Kidney (tissue), 13 donors: ENCODE measurements at regions not wholly inside any gene's neighbourhood (a gene's known extent, or its start where the extent isn't known, plus 50 kb on each side); places are given as distances from the start of the nearest gene placed in this dataset.
A peak's percentile ranks its signal among the peaks of the same experiment; 100 is the strongest.

ENCODE experiments used
- DNase-seq, 5 donors: peaks; one replicate each; pipeline ENCODE4 v3.0.0-alpha.2; 2013 to 2020
- FAIRE-seq: peaks from 2 replicates; lab custom pipeline; 2012; peaks lifted over from hg19 to GRCh38; lab: Jason Lieb, UNC
- H3K27ac ChIP-seq, 2 donors: one replicate each; pipeline ENCODE4 v1.7.0; 2013; ENCODE audit warnings: low read depth in 2 of 2, low read length in 2 of 2, inconsistent platforms in 1 of 2
- H3K27me3 ChIP-seq: one replicate; pipeline ENCODE4 v1.7.1; 2013; ENCODE audit warnings: low read length, inconsistent platforms; ENCODE audit not compliant: control insufficient read depth, insufficient read depth
- H3K36me3 ChIP-seq, 3 donors: one replicate each; pipeline versions ENCODE4 v1.7.0 to v1.7.1; 2013; ENCODE audit warnings: low read length in 3 of 3, control low read depth in 1 of 3, inconsistent platforms in 1 of 3; ENCODE audit not compliant: insufficient read depth in 3 of 3, control insufficient read depth in 2 of 3
- H3K4me1 ChIP-seq, 3 donors: one replicate each; pipeline versions ENCODE4 v1.7.0 to v1.7.1; 2013; ENCODE audit warnings: low read length in 3 of 3, inconsistent platforms in 1 of 3, low read depth in 1 of 3; ENCODE audit not compliant: control insufficient read depth in 2 of 3, insufficient read depth in 2 of 3
- H3K4me3 ChIP-seq, 3 donors: one replicate each; pipeline versions ENCODE4 v1.7.0 to v1.8.1; 2013; ENCODE audit warnings: low read length in 3 of 3, control low read depth in 1 of 3, inconsistent platforms in 1 of 3
- H3K9ac ChIP-seq, 3 donors: one replicate each; pipeline versions ENCODE4 v1.7.0 to v1.7.1; 2013; ENCODE audit warnings: low read length in 3 of 3, control low read depth in 1 of 3, inconsistent platforms in 1 of 3
- H3K9me3 ChIP-seq, 3 donors: one replicate each; pipeline versions ENCODE4 v1.7.0 to v1.7.1; 2013; ENCODE audit warnings: low read length in 3 of 3, control low read depth in 1 of 3, inconsistent platforms in 1 of 3; ENCODE audit not compliant: control insufficient read depth in 2 of 3, insufficient read depth in 1 of 3
- intact Hi-C: fragments of 100-400 bp; cut with DNase I; formaldehyde crosslinking; loops from one replicate; pipeline ENCODE4 v1.11.1; 2022
- TF ChIP-seq, protein P1 (sequence below): IDR thresholded peaks from 3 replicates; pipeline ENCODE4 v1.5.1; 2012; ENCODE audit warnings: mild to moderate bottlenecking, moderate library complexity, borderline replicate concordance; ENCODE audit not compliant: insufficient read depth; ENCODE audit errors: extremely low read depth
- donor health status: control.
- donor health status: control.
- donor health status: control.
- donor health status: control.
- donor health status: control.
- donor health status: DM: yes; HTN: yes; CAD: no.
- donor health status: Normal renal cell carcinoma (clear cell type).

- DNase-seq (peak in 1 of 5 donors; percentile 32), FAIRE-seq (no peak)
- TF ChIP-seq, protein P1, sequence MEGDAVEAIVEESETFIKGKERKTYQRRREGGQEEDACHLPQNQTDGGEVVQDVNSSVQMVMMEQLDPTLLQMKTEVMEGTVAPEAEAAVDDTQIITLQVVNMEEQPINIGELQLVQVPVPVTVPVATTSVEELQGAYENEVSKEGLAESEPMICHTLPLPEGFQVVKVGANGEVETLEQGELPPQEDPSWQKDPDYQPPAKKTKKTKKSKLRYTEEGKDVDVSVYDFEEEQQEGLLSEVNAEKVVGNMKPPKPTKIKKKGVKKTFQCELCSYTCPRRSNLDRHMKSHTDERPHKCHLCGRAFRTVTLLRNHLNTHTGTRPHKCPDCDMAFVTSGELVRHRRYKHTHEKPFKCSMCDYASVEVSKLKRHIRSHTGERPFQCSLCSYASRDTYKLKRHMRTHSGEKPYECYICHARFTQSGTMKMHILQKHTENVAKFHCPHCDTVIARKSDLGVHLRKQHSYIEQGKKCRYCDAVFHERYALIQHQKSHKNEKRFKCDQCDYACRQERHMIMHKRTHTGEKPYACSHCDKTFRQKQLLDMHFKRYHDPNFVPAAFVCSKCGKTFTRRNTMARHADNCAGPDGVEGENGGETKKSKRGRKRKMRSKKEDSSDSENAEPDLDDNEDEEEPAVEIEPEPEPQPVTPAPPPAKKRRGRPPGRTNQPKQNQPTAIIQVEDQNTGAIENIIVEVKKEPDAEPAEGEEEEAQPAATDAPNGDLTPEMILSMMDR, result no peak
- peaks cover 0 to 5% (median 0%) of the 10 kb centered on the region in 3 donors for H3K9me3 ChIP-seq
- no peaks in the 10 kb centered on the region for H3K36me3 ChIP-seq
- no peak overlapping the region for H3K4me3 ChIP-seq
- H3K9ac ChIP-seq, result no peak overlapping the region
- no peak overlapping the region for H3K27ac ChIP-seq
- no peaks in the 10 kb centered on the region for H3K27me3 ChIP-seq
- intact Hi-C loops, result no loop called here
- H3K4me1 ChIP-seq, result no peaks in the 10 kb centered on the region
These were observed 498.9 kb downstream of the BRD1 start for GRCh38 chr22:49328630-49329405.

DNA sequence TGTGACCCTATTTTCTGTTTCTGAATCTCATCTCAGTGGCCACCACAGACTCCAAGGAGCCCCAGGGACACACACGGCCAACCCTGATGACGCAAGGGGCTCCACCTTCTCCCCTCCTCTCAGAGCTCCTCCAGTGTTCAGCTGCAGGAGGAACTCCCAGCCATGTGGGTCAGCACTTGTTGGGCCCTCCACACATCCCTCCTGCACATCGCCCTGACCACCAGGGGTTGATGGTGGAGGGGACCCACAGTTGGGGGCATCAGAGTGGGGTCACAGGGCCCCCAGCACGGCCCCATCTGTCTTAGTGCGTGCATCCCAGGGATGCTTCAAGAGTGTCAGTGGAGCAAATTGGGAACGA lies 499.6 kb downstream of the BRD1 start:
- intact Hi-C loops, result no loop called here
- FAIRE-seq (no peak), DNase-seq (peak in 2 of 5 donors; percentile 3 to 22)
- TF ChIP-seq, protein P1, result no peak
- Histone ChIP-seq H3K27ac (no peak overlapping the region), H3K36me3 (no peaks in the 10 kb centered on the region), H3K9ac (no peak overlapping the region), H3K9me3 (peaks cover 0 to 5% (median 0%) of the 10 kb centered on the region in 3 donors), H3K4me3 (no peak overlapping the region), H3K4me1 (no peaks in the 10 kb centered on the region), H3K27me3 (no peaks in the 10 kb centered on the region)

DNA sequence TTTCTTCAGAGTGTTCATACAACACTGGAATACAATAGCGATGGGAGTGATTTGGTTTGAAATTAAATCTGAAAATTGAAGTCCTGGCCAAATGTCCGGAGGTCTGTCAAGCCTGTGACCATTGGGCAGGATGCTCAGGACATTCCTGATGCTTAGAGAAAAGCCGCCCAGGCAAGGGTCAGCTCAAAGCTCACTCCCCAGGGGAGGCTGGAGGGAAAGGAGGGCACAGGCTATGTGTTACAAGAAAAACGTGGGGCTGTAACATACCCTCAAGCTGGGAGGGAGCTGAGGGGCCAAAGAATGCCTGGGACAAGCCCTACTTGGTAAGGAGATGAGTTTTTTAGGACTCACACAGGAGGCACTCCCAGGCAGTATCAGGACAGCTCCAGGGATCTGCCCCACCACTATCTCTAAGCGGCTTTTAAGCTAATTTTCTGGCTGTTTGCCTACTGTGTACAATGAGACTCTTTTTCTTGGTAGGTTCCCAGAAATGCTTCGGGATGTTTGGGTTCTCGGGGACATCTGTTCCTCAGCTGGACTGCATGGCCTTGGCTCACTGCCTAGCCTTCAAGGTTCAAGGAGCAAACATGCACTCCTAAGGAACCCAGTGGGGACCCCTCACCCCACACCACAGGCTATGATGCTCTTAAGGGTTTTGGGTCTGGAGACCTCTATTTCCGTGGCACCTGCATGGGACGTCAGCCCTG lies 500.1 kb downstream of the BRD1 start:
- TF ChIP-seq, protein P1, result no peak
- FAIRE-seq (no peak), DNase-seq (peak in 2 of 5 donors; percentile 1 to 18)
- Histone ChIP-seq H3K36me3 (no peaks in the 10 kb centered on the region), H3K4me3 (no peak overlapping the region), H3K9me3 (peaks cover 0 to 5% (median 0%) of the 10 kb centered on the region in 3 donors), H3K27me3 (no peaks in the 10 kb centered on the region), H3K9ac (no peak overlapping the region), H3K27ac (no peak overlapping the region), H3K4me1 (no peaks in the 10 kb centered on the region)
- intact Hi-C loops, result no loop called here
